ENCODE measurements at regions not wholly inside any gene's neighbourhood (a gene's known extent, or its start where the extent isn't known, plus 50 kb on each side); places are given as distances from the start of the nearest gene placed in this dataset.

DNA sequence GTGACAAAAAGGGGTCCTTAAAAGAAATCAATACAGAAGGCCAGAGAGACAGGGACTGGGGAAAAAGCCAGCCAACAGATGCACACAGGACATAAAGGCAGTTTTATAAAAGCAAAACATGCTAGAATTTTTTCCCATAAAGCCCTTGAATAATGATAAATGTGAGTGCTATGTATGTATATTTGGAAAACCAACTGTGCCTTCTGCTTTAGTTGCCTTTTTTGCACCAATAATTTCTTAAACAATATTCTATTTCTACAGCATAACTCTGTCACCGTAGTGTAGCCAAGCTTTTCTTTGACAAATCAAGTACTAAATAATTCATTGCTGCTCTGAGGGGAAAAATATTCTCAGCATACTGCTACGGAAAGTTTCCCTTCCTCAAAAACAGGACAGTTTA is 730.6 kb upstream of the NRSN1 start:
- H3K27ac Mint-ChIP-seq (ENCODE audit: unreplicated experiment) = no peak overlapping the region
- DNase-seq (ENCODE audit: low spot score) = no peak
- no peaks in the 10 kb centered on the region for H3K4me1 Mint-ChIP-seq (ENCODE audit: unreplicated experiment)

DNA sequence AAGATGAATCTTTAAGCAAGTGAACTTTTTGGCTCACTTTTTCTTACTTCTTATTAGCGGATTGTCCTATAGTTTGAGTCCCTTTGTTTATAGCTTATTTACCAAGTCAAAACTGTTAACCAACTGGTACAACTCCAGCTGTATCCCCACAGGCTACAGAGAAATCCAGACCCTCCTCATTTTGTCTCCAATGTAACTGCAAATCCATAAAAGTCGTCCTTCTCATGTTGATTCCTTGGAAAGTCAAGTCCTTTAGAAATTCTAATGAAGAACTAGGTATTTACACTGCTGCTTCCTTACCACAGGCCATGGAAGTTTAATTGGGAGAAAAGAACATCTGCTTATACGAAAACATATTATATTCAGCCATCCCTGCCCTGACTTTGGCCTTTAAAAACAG is 729.1 kb upstream of the NRSN1 start:
- Mint-ChIP-seq H3K36me3 (ENCODE audit: low read depth, unreplicated experiment) (no peaks in the 10 kb centered on the region), H3K9me3 (ENCODE audit: unreplicated experiment) (no peaks in the 10 kb centered on the region), H3K4me3 (ENCODE audit: unreplicated experiment) (no peak overlapping the region), H3K27me3 (ENCODE audit: unreplicated experiment) (no peaks in the 10 kb centered on the region), H3K4me1 (ENCODE audit: unreplicated experiment) (no peaks in the 10 kb centered on the region), H3K27ac (ENCODE audit: unreplicated experiment) (no peak overlapping the region)
- TF ChIP-seq, protein P1, sequence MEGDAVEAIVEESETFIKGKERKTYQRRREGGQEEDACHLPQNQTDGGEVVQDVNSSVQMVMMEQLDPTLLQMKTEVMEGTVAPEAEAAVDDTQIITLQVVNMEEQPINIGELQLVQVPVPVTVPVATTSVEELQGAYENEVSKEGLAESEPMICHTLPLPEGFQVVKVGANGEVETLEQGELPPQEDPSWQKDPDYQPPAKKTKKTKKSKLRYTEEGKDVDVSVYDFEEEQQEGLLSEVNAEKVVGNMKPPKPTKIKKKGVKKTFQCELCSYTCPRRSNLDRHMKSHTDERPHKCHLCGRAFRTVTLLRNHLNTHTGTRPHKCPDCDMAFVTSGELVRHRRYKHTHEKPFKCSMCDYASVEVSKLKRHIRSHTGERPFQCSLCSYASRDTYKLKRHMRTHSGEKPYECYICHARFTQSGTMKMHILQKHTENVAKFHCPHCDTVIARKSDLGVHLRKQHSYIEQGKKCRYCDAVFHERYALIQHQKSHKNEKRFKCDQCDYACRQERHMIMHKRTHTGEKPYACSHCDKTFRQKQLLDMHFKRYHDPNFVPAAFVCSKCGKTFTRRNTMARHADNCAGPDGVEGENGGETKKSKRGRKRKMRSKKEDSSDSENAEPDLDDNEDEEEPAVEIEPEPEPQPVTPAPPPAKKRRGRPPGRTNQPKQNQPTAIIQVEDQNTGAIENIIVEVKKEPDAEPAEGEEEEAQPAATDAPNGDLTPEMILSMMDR (IDR thresholded peaks at IDR 0.05; ENCODE audit: unreplicated experiment) = no peak
- no peak for DNase-seq (ENCODE audit: low spot score)

More for the DNA sequence above, 730.6 kb upstream of the NRSN1 start:
- Mint-ChIP-seq H3K9me3 (ENCODE audit: unreplicated experiment) (no peaks in the 10 kb centered on the region), H3K36me3 (ENCODE audit: low read depth, unreplicated experiment) (no peaks in the 10 kb centered on the region), H3K4me3 (ENCODE audit: unreplicated experiment) (no peak overlapping the region), H3K27me3 (ENCODE audit: unreplicated experiment) (peaks cover under 1% of the 10 kb centered on the region)
- TF ChIP-seq, protein P1 (IDR thresholded peaks at IDR 0.05; ENCODE audit: unreplicated experiment) = no peak

DNA sequence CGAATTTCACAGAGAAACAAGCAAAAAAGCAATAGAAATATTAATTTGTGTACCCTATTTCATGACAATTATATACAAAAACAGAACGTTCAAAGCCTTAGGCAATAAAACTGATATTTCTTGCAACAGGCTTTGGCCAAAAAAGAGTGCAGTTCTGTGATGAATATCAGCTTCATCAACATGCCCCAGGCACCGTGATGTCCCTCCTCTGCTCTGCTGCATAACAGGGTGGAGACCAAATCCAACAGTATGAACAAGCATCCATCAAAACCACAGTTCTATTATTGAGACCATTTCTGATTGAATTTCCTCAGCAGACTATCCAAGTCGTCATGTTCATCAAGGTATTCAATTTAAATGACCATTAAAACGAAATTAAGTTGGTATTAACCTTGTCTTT is 722.6 kb upstream of the NRSN1 start:
- H3K27ac Mint-ChIP-seq (ENCODE audit: unreplicated experiment) = no peak overlapping the region
- no peak for DNase-seq (ENCODE audit: low spot score)
- no peak overlapping the region for H3K4me3 Mint-ChIP-seq (ENCODE audit: unreplicated experiment)
- TF ChIP-seq, protein P1 (IDR thresholded peaks at IDR 0.05; ENCODE audit: unreplicated experiment) = no peak
- no peaks in the 10 kb centered on the region for H3K9me3 Mint-ChIP-seq (ENCODE audit: unreplicated experiment)
- no peaks in the 10 kb centered on the region for H3K36me3 Mint-ChIP-seq (ENCODE audit: low read depth, unreplicated experiment)
- peaks cover 20% of the 10 kb centered on the region for H3K4me1 Mint-ChIP-seq (ENCODE audit: unreplicated experiment)
- no peaks in the 10 kb centered on the region for H3K27me3 Mint-ChIP-seq (ENCODE audit: unreplicated experiment)

DNA sequence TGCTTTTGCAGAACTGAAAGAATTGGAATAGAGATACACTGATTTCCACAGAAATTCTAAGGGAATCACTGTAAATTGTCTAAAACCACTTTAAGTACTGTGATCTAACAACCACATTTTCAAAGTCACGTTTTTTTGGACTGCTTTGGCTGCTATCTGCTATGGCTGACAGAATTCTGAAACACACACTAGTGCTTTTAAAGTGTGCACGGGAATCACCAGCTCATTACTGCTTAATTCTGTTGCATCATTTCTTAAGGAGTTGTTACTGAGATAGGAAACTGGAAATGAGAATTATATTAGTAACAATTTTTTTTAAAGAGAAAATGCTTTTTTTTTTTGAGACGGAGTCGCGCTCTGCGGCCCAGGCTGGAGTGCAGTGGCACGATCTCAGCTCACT is 716.5 kb upstream of the NRSN1 start:
- Mint-ChIP-seq H3K4me1 (ENCODE audit: unreplicated experiment) (peaks cover 27% of the 10 kb centered on the region), H3K27ac (ENCODE audit: unreplicated experiment) (no peak overlapping the region), H3K4me3 (ENCODE audit: unreplicated experiment) (no peak overlapping the region), H3K36me3 (ENCODE audit: low read depth, unreplicated experiment) (no peaks in the 10 kb centered on the region), H3K27me3 (ENCODE audit: unreplicated experiment) (no peaks in the 10 kb centered on the region), H3K9me3 (ENCODE audit: unreplicated experiment) (no peaks in the 10 kb centered on the region)
- DNase-seq (ENCODE audit: low spot score) = no peak
- TF ChIP-seq, protein P1 (IDR thresholded peaks at IDR 0.05; ENCODE audit: unreplicated experiment) = no peak

DNA sequence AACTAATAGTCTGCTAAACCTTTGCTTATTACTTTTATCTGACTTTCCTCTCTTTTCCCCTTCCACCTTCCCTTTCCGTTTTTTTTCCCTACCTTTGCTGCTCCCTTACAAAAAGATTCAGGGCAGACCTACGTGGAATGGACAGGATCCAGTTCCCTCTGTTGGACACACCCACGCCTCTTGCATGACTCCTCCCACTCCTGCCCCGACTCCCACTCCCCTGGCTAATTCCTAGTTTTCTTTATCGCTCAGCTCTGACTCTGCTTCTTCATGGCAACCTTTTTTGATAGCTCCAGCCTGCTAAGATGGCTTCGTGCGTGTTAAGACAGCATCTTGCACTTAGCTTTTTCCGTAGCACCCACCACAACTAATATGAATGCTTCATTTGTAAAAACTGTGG is 715.6 kb upstream of the NRSN1 start:
- no peaks in the 10 kb centered on the region for H3K27me3 Mint-ChIP-seq (ENCODE audit: unreplicated experiment)
- peaks cover 27% of the 10 kb centered on the region for H3K4me1 Mint-ChIP-seq (ENCODE audit: unreplicated experiment)
- TF ChIP-seq, protein P1 (IDR thresholded peaks at IDR 0.05; ENCODE audit: unreplicated experiment) = no peak
- H3K4me3 Mint-ChIP-seq (ENCODE audit: unreplicated experiment) = no peak overlapping the region
- no peaks in the 10 kb centered on the region for H3K9me3 Mint-ChIP-seq (ENCODE audit: unreplicated experiment)
- no peaks in the 10 kb centered on the region for H3K36me3 Mint-ChIP-seq (ENCODE audit: low read depth, unreplicated experiment)
- no peak for DNase-seq (ENCODE audit: low spot score)
- no peak overlapping the region for H3K27ac Mint-ChIP-seq (ENCODE audit: unreplicated experiment)
